Heart left ventricle (tissue), 16 donors: ENCODE measurements at regions not wholly inside any gene's neighbourhood (a gene's known extent, or its start where the extent isn't known, plus 50 kb on each side); places are given as distances from the start of the nearest gene placed in this dataset.

Source experiments
- ATAC-seq, 4 donors: fragments of 200-7000 bp; cut with Tn5 transposase; one replicate each; pipeline ENCODE4 v1.9.1; 2020 to 2022; ENCODE audit warnings: moderate library complexity in 4 of 4, mild to moderate bottlenecking in 3 of 4, moderate number of reproducible peaks in 1 of 4
- DNase-seq, 5 donors: peaks; one replicate each; pipeline ENCODE4 v3.0.0-alpha.2; 2020
- H3K27ac ChIP-seq, 12 donors: fragments of 200-600 bp; sonication (generic) in 4 of 12; one replicate each; pipeline versions ENCODE4 v1.5.0 to v1.8.0; 2016 to 2022; ENCODE audit warnings: mild to moderate bottlenecking in 2 of 12
- H3K27me3 ChIP-seq, 9 donors: fragments of 200-600 bp; sonication (generic) in 2 of 9; one replicate each; pipeline versions ENCODE4 v1.5.1 to v1.8.0; 2016 to 2022; ENCODE audit warnings: mild to moderate bottlenecking in 3 of 9
- H3K36me3 ChIP-seq, 9 donors: fragments of 200-600 bp; sonication (generic) in 2 of 9; one replicate each; pipeline versions ENCODE4 v1.5.0 to v1.8.0; 2018 to 2022; ENCODE audit warnings: mild to moderate bottlenecking in 2 of 9
- H3K4me1 ChIP-seq, 12 donors: fragments of 200-600 bp; sonication (generic) in 4 of 12; one replicate each; pipeline versions ENCODE4 v1.5.0 to v1.8.0; 2016 to 2022; ENCODE audit warnings: mild to moderate bottlenecking in 3 of 12
- H3K4me3 ChIP-seq, 12 donors: fragments of 200-600 bp; sonication (generic) in 4 of 12; one replicate each; pipeline versions ENCODE4 v1.5.0 to v1.8.0; 2017 to 2022; ENCODE audit warnings: mild to moderate bottlenecking in 9 of 12, moderate library complexity in 4 of 12
- H3K9me3 ChIP-seq, 12 donors: fragments of 200-600 bp; sonication (generic) in 4 of 12; one replicate each; pipeline versions ENCODE4 v1.5.0 to v1.8.0; 2016 to 2022; ENCODE audit warnings: mild to moderate bottlenecking in 1 of 12
- POLR2A ChIP-seq, 2 donors: fragments of 450-650 bp; IDR thresholded peaks; one replicate each; pipeline ENCODE4 v1.6.1; 2017; ENCODE audit warnings: antibody characterized with exemption in 2 of 2, mild to moderate bottlenecking in 2 of 2, moderate library complexity in 2 of 2
- WGBS, 4 donors: extraction: QIAGEN DNeasy Blood & Tissue Kit in 2 of 4; methylation state at CpG; one replicate each; pipeline versions ENCODE4 v1.1.5 to v1.1.7; 2013 to 2018; 5-methylcytosine and 5-hydroxymethylcytosine counted together
- intact Hi-C, 10 donors: fragments of 100-400 bp; cut with DNase I; formaldehyde crosslinking; loops; one replicate each; pipeline versions ENCODE4 v1.11.1 to v1.14.2; 2022
- TF ChIP-seq, protein P1 (sequence below), 12 donors: fragments of 200-600 bp; sonication (generic) in 4 of 12; IDR thresholded peaks; one replicate each; pipeline versions ENCODE4 v1.5.0 to v1.8.0; 2018 to 2022; ENCODE audit warnings: antibody characterized with exemption in 12 of 12, mild to moderate bottlenecking in 5 of 12
- donor health status: ischemic (EF 13 %, LVEDD 7.1; RV severe dilation, severe dysfunction).
- donor health status: healthy with polysubstance abuse.
- donor health status: DM: no; HTN: yes; CAD: no.
- donor health status: DM: no; HTN: no; CAD: no.
- donor health status: ischemic (EF 25% LVEDD 6.9; RV normal size, moderate dysfunction).
- donor health status: ischemic (EF 25% LVEDD 5.7; RV mildly dilated, moderate dysfunction).
- donor health status: healthy.
- donor health status: DM: yes; HTN: yes; CAD: no.
- donor health status: ischemic (EF 35%, LVEDD 5.7; RV mildly dilated, moderate dysfunction).
- donor health status: nonischemic (EF 11% LVEDD 7.7; RV severe dilation, severe dysfunction).
- donor health status: DM: yes; HTN: yes; CAD: no.
- donor health status: PGD.
- donor health status: ischemic (EF 29% LVEDD 5.4; RV normal size, mild dysfunction).
- donor health status: nonischemic (EF 23%, LVEDD 6.1; RV moderate dilation, normal function).

DNA sequence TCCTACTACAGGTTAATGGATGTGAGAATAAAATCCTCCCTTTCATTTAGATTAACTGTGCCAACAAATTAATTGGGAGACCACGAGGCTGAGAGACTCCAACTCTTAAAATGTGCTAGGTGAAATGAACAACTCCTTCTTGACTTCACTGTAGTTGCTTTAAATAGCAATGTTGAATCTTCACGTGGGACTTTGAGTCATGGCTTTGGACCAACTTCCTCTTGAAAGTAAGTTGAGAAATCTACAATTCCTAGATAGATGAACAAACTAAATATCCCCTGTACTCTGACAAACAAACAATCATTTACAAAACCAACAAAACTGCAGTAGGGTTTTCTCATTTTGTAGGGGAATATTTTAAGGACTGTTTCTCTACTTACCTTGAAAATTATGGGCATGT is 291.9 kb upstream of the SPRED2 start:
- 30 to 43% (median 36%) methylated on average over 2 of the region's 2 CpGs for WGBS, 4 donors
- Histone ChIP-seq H3K4me3 (no peak overlapping the region), H3K9me3 (no peaks in the 10 kb centered on the region), H3K36me3 (no peaks in the 10 kb centered on the region), H3K27ac (no peak overlapping the region), H3K4me1 (no peaks in the 10 kb centered on the region), H3K27me3 (peaks cover 0 to 5% (median 0%) of the 10 kb centered on the region in 9 donors)
- ATAC-seq = no peak
- TF ChIP-seq, protein P1, sequence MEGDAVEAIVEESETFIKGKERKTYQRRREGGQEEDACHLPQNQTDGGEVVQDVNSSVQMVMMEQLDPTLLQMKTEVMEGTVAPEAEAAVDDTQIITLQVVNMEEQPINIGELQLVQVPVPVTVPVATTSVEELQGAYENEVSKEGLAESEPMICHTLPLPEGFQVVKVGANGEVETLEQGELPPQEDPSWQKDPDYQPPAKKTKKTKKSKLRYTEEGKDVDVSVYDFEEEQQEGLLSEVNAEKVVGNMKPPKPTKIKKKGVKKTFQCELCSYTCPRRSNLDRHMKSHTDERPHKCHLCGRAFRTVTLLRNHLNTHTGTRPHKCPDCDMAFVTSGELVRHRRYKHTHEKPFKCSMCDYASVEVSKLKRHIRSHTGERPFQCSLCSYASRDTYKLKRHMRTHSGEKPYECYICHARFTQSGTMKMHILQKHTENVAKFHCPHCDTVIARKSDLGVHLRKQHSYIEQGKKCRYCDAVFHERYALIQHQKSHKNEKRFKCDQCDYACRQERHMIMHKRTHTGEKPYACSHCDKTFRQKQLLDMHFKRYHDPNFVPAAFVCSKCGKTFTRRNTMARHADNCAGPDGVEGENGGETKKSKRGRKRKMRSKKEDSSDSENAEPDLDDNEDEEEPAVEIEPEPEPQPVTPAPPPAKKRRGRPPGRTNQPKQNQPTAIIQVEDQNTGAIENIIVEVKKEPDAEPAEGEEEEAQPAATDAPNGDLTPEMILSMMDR (IDR thresholded peaks at IDR 0.05) = no peak
- no peak for TF ChIP-seq POLR2A (IDR thresholded peaks at IDR 0.05)
- DNase-seq = no peak
- intact Hi-C loops = loop anchor here in 7 of 10 donors (5.0 to 10.0 kb wide), 3 partner anchors 700 to 850 kb away; no protein-coding TSS in a partner anchor

DNA sequence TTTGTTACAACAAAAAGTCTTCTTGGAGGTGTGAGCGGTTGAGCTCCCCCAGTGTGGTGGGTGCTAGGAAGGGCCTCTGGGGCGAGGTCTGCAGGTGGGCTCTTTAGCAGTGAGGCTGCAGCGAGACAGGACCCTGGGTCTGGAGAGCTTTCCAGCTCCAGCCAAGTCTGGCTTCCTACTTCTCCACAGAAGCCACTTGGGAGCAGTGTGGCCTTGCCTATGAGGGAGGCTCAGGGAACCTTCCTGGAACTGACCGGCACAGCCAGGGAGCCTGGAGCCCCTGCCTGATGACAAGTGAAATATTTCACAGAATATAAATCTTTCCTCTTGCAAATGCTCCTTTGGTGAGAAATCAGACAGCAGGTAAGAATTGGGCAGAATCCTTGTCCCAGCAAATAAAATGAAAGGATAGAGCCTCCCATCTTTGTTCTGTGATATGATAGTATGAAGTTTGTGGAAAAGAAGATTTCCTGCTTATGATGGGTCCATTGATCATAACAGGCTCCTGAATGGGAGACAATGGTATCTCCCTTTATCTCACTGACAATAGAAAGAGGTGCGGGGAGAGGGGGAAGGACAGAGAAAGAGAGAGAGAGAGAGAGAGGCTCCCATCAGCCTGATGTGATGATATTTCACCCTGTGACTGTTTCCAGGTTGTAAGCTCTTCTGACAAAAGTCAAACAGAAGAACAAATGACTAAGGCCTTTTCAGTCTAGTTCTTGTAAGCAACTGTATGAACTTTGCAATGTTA is 289.8 kb upstream of the SPRED2 start:
- Histone ChIP-seq H3K4me3 (no peak overlapping the region), H3K27ac (no peak overlapping the region), H3K27me3 (peaks cover 0 to 5% (median 0%) of the 10 kb centered on the region in 9 donors), H3K36me3 (no peaks in the 10 kb centered on the region), H3K9me3 (no peaks in the 10 kb centered on the region), H3K4me1 (no peaks in the 10 kb centered on the region)
- WGBS, 4 donors = 32 to 41% (median 38%) methylated on average over 5 of the region's 5 CpGs
- no peak for TF ChIP-seq POLR2A (IDR thresholded peaks at IDR 0.05)
- TF ChIP-seq, protein P1 (IDR thresholded peaks at IDR 0.05) = peak in 11 of 12 donors; percentile 7 to 60 (median 41)
- intact Hi-C loops = loop anchor here in 7 of 10 donors (5.0 to 10.0 kb wide), 3 partner anchors 703 to 853 kb away; no protein-coding TSS in a partner anchor
- DNase-seq = peak; percentile 33 to 63 (median 47)
- peak; percentile 86 to 92 (median 89) for ATAC-seq

- Histone ChIP-seq H3K27me3 (peaks cover 0 to 5% (median 0%) of the 10 kb centered on the region in 9 donors), H3K4me1 (no peaks in the 10 kb centered on the region), H3K27ac (no peak overlapping the region), H3K9me3 (no peaks in the 10 kb centered on the region), H3K36me3 (no peaks in the 10 kb centered on the region), H3K4me3 (no peak overlapping the region)
- 80 to 90% (median 85%) methylated on average over 1 of the region's 1 CpG for WGBS, 4 donors
- ATAC-seq (no peak), DNase-seq (no peak)
- intact Hi-C loops = no loop called here
- TF ChIP-seq, protein P1 (IDR thresholded peaks at IDR 0.05) = no peak
- TF ChIP-seq POLR2A (IDR thresholded peaks at IDR 0.05) = no peak
Observed at GRCh38 chr2:65716698-65717097, 284.3 kb upstream of the SPRED2 start.

- ATAC-seq = peak in 3 of 4 donors; percentile 13 to 67 (median 64)
- no peak overlapping the region for H3K27ac ChIP-seq
- H3K27me3 ChIP-seq = peaks cover 0 to 4% (median 0%) of the 10 kb centered on the region in 9 donors
- no peak for DNase-seq
- H3K4me1 ChIP-seq = no peaks in the 10 kb centered on the region
- H3K9me3 ChIP-seq = no peaks in the 10 kb centered on the region
- no peaks in the 10 kb centered on the region for H3K36me3 ChIP-seq
- TF ChIP-seq, protein P1 (IDR thresholded peaks at IDR 0.05) = no peak
- no peak for TF ChIP-seq POLR2A (IDR thresholded peaks at IDR 0.05)
- intact Hi-C loops = no loop called here
- WGBS, 4 donors = 50 to 55% (median 53%) methylated on average over 2 of the region's 2 CpGs
- H3K4me3 ChIP-seq = no peak overlapping the region
Observed at GRCh38 chr2:65715323-65715722, 282.9 kb upstream of the SPRED2 start.
